GM18873 (cell line): ENCODE measurements at regions not wholly inside any gene's neighbourhood (a gene's known extent, or its start where the extent isn't known, plus 50 kb on each side); places are given as distances from the start of the nearest gene placed in this dataset.
"Not testable (repeated sequence)": the region's sequence is repeated elsewhere in the genome, so short reads cannot be mapped to it uniquely, and the experiment has no call there.

ENCODE experiments used
- ATAC-seq: cut with Tn5 transposase; IDR thresholded peaks from one replicate; pipeline ENCODE4 v1.9.1; 2021; ENCODE audit warnings: mild to moderate bottlenecking, moderate library complexity, moderate number of reproducible peaks; ENCODE audit not compliant: unreplicated experiment, low FRiP score

DNA sequence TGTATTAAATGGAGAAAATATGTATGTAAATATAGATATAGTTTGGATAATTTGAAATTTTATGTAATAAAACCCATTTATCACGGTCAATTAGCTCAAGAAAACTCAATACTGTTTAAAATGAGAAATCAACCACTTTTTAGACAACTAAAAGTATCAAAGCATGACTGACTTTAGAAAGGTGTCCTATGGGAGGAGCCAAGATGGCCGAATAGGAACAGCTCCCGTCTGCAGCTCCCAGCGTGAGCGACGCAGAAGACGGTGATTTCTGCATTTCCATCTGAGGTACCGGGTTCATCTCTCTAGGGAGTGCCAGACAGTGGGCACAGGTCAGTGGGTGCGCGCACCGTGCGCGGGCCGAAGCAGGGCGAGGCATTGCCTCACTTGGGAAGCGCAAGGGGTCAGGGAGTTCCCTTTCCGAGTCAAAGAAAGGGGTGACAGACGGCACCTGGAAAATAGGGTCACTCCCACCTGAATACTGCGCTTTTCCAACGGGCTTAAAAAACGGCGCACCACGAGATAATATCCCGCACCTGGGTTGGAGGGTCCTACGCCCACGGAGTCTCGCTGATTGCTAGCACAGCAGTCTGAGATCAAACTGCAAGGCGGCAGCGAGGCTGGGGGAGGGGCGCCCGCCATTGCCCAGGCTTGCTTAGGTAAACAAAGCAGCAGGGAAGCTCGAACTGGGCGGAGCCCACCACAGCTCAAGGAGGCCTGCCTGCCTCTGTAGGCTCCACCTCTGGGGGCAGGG lies 182.8 kb upstream of the NECTIN3 start:
- not testable (repeated sequence) for ATAC-seq

DNA sequence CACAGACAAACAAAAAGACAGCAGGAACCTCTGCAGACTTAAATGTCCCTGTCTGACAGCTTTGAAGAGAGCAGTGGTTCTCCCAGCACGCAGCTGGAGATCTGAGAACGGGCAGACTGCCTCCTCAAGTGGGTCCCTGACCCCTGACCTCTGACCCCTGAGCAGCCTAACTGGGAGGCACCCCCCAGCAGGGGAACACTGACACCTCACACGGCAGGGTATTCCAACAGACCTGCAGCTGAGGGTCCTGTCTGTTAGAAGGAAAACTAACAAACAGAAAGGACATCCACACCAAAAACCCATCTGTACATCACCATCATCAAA lies 182.3 kb upstream of the NECTIN3 start:
- not testable (repeated sequence) for ATAC-seq

DNA sequence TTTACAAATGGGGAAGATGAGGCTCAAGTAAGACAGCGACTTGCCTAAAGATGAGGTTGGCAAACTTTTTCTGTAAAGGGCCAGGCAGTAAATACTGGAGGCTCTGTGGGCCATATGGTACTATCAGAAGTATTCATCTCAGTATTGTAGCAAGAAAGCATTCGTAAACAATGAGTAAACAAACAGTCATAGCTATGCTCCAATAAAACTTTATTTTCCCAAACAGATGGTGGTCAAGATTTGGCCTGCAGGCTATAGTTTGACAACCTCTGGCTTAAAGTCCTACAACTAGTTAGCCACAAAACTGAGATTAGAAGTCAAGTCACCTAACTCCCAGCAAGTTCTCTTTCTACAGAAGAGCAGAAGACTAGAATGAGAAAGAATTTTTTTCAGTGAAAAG lies 177.0 kb upstream of the NECTIN3 start:
- no peak for ATAC-seq

DNA sequence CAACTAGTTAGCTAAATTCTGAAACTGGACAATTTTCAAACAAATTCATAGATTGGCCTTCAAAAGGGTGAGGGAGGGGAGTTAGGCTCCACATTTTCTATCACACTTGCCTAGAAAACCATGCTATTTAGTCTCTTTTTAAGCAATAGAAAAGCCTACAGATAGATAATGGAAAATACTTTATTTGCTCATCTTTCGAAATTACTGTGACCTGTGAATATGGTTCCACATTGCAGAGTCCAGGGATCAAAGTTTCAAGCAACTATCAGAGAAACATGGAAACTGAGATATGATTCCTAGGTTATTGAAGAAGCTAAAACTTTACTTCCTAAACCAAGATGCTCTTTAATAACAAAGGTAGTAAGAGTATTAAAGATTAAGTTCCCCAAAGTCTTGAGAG lies 176.6 kb upstream of the NECTIN3 start:
- ATAC-seq: no peak

DNA sequence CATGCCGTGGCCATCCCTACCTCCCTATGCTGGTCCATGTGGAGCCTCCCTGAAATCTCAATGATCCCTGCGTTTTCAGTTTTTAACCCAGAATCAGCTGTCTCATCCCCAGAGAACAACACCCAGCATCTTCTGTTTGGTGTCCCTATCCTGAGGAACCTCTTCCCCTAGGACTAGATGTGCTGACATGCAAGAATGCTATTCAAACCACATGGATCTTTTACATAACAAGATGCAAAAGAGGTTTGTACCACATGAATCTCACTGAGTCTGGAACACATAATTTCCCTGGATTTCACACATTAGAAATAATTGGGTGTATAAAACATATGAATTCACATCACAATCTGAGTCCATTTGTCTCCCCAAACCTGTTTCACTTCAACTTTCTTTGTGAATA lies 174.6 kb upstream of the NECTIN3 start:
- no peak for ATAC-seq

DNA sequence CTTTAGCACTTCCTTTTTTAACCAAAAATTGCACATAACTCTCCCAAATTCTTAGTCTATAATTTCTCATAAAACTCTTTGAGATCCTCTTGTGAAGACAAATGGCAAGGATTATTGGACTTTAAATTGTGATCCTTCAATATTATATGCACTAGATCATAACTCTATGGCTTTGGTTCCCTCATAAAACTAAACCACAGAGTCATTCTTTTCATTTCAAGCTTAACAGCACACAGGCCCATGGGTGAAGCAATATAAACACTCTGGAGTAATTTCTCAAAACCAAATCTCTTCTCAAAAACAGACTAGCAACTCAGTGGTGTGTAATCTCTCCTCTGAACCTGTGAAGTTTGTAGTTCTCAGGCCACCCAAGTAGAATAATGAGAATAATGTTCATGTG lies 171.0 kb upstream of the NECTIN3 start:
- no peak for ATAC-seq

DNA sequence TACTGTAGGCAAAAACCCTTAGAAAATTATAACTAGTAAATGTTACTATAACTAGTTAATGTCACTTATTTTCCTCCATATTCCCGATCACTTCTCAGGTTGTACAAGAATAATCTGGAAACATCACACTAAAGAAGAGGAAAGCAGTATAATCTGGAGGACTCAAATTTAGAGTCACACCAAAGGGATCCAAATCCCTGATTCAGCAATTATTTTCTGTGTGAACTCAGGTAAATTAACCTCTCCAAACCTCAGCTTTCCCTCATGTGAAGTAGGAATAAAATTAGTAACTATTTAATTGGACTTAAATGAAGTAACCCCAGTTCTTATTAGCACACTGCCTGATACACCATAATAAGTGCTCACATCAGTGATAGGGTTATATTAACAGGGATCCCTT lies 170.1 kb upstream of the NECTIN3 start:
- no peak for ATAC-seq

DNA sequence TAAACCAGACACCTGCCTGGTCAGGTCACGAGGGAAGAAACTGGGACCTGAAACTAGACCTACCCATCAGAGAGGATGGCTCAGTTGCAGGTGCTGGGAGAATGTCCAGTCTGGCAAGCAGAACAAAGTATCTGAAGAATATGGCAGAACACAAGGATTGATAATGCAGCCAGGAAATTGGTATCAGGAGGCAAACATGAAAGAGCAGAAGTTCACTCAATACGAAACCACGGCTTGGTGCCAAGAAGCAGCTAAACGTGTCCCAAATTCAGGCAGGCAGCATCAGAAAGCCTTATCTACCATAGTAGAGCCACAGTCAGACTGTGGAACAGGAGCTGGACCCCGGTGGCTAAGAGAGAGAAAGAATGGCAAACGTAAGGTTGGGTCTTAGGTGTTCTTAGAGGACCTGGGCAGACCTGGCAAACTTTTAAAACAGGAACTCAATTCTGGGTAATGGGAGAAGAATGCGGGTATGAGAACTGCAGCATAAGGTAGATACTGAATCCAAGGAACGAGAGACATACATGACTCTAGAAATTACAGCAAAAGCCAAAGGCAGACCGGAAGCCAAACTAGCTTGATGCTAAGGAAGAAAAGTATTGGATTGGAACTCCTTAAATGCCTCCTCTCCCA lies 169.0 kb upstream of the NECTIN3 start:
- no peak for ATAC-seq

DNA sequence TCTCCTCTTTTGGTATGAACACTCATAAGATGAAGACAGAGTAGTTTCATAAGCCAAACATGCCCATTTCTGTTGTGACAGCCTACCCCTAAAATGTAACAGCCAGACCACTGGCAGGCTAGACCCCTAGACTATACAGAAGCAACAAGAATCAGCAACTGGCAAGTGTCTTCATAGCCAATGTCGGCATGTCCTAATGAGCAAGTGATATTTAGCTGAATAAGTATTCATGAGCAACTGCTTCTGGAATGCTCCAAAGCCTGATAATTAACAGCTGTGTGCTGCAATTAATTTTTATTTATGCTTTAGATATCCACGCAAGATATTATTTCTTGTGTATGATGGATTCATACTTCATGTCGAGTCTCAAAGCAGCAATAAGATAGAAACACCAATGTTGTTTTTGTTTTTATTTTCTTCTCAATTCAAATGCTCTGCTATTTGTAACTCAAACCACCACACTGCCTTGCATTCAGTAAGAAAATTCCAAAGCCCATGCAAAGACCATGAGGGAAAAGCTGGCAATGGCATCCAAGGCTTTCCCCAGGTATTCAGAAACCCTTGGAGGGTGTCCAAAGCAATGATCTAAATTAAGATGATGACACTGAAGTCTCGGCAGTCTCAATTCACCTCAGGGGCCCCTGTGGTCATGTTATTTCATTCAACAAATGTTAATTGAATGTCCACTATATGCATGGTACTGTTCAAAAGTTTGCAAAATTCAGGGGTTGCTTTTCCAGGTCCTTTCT lies 167.7 kb upstream of the NECTIN3 start:
- ATAC-seq: no peak

DNA sequence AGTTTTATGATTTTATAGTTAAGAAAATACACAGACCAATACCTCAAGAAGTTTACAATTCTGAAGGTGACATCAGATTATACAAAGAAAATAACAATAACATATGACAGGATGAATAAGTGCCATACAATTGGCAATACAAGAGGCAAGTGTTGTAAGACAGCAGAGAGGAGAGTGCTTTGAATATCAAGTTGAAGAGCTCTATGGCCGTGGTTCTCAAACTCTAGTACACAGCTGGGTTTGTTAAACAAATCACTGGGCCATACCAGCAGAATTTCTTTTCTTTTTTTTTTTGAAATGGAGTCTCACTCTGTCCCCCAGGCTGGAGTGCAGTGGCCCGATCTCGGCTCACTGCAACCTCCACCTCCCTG lies 167.1 kb upstream of the NECTIN3 start:
- ATAC-seq: no peak

DNA sequence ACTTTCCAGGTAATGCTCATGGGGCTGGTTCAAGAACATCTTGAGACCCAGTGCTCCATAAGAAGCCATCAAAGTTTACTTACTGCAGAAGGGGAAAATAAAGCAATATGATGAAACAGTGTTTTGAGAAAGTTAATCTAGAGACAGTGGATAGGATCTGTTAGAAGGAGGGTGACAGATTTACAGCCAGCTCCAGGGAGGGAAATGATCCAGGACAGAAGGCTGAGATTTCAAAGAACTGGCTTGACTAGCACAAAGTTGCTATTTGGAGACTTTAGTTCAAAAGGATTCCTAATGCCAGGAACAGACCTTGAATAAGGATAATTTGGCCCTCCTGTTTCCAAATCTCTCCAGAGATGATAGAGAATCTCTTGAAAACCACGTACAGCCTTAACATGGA lies 166.5 kb upstream of the NECTIN3 start:
- ATAC-seq: no peak

DNA sequence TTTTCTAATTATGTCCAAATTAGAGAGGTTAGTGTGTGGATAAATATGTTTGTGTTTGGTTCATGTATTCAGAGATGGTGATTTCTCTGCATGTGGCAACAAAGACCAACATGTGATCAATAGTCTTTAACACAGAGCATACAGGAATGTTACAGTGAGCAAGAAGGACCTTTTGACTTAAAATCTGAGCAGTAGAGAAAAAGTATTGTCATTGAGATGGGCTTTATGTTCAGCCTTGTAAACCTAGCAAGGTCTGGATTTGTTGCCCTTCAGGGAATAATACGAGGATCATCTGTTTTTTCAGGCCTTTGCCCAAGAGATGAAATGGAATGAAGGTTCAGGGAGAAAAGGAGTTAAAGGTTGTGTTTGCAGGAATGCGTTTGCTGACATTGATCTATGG lies 161.8 kb upstream of the NECTIN3 start:
- ATAC-seq: no peak

DNA sequence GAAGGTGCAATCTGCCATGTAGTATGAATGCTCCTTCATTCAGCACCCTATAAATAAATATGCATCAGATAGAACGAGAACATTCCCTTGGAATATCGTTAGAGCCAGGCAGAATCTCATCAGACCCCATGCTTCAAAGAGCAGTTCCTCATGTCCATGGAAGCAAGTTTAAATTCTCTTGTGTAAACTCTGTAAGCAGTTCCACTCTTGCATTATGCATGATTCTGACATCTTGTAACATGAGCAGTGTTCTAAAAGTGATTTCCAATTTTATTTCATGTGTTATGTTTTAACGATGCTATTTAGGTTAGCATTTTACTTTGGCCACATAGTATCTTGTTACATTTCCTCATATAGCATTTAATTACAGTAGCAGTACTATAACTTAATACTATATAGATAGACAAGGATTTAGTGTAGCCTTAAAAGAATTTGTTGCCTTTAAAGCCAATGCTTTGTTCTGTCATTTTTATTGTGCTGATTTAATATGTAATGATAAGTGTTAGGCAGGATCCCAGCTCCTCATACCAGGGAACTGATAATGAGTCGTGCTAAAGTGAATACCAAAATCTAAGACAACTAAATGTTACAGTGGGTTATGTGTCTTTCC lies 161.2 kb upstream of the NECTIN3 start:
- no peak for ATAC-seq

DNA sequence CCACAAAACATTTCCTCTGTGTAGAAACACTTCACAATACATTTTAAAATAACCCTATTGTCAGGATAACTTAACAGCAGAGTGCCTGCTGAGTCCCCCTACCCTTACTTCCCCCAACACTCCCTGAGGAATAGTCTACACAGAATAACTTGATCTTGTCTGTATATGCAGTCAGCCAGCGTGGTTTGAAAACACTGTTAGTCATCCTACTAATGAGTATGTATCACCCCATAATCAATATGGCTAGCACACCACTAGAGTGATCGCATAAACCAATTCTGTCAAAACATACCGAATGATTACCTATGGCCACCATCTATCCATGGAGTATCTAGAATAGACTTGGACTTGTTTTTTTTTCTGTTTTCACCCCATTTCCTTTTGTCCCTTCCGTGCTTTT lies 152.7 kb upstream of the NECTIN3 start:
- no peak for ATAC-seq

DNA sequence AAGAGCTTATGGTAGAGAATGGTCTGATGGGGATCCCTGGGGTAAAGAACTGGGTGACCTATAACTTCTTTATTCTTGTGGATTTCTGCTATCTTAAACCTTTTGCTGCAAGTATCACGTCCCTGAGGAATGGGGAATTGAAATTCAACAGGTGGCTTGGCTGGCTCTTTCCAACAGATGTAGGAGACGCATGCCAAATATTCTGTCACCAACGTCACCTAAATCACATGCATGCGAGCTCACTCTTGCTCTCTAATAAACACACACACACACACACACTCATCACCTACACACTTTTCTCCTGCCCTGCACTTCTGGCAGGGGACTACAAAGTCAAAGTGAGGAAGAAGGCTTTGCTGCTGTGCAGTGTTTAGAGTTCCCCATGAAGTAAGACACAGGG lies 145.8 kb upstream of the NECTIN3 start:
- no peak for ATAC-seq

DNA sequence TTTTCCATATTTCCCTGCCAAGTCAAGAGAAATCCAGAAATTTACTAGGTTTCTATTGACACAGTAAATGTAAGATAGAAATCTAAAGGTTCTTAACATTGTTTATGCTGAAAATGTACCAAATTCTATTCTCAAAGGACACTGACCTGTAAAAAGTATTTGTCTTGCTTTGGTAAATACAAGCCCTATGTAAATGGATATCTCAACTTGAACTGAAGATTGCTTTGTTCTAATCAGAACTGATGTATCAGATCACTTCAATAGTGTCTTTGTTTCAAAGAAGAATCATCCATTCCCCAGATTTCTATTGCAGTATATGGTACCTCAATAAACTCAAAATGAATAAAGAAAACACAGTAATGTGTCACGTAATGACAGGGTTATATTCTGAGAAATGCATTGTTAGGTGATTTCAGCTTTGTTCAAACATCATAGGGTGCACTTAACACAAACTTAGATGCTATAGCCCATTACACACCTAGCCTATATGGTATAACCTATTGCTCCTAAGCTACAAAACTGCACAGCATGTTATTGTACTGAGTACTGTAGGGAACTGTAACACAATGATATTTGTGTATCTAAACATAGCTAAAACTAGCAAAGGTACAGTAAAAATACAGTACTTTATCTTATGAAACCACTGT lies 143.5 kb upstream of the NECTIN3 start:
- ATAC-seq: no peak

DNA sequence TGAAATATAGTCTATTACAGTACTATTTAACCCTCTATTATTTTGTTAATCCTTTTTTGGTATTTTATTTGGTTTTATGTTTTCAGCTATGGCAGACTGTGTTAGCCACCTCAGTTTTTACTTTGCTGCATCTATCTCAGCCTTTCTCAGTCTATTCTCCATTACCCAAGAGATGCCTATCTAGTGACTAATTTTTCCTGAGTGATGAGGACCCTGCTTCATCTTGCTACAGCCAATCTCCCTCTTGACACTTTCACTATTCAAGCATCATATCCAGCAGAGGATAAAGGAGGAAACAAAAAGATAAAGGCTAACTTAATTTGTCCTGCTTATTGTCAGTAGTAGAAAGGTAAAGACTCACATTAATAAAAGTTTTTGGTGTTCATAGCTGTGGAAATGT lies 141.8 kb upstream of the NECTIN3 start:
- no peak for ATAC-seq

DNA sequence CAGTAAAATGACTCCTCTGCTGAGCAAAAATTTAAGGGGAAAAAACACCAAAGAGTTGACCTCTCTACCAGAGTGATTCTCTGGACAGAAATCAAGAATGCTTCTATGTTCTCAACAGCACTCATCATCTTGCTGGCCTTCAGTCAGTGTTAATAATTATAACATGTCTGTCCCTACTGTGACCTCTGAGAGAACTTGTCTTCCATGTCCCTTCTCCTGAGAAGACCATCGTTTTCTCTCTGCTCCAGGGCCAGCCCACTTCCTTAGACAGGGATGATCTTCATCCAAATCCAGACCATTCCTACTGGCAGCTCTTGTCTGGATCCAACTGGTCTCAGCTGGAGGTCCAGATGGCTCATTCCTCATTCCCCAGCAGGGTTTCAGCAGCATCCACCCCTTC lies 139.0 kb upstream of the NECTIN3 start:
- no peak for ATAC-seq

DNA sequence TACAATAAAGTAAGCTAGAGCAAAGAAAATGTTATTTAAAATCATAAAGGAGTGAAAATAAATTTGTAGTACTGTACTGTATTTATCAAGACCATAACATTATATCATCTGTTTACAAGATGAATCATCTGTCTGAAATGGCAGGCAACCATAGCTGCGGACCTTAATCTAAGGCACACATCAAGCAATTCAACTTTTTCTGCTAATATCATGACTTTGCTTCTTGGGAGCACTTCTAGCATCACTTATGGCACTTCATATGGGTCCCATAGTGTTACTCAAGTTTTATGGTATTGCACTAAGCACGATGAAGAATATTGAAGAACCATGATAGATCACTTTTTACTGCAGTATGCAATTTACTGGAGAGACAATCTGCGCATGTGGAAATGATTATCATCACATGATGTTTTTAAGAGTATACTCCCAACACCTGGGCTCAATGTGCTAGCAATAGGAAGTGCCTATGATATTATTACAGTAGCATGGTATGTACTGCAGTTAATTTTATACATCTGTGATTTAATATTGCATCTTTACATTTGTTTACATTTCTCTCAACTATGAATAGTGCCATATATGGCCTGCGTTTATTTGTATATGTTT lies 137.7 kb upstream of the NECTIN3 start:
- no peak for ATAC-seq

DNA sequence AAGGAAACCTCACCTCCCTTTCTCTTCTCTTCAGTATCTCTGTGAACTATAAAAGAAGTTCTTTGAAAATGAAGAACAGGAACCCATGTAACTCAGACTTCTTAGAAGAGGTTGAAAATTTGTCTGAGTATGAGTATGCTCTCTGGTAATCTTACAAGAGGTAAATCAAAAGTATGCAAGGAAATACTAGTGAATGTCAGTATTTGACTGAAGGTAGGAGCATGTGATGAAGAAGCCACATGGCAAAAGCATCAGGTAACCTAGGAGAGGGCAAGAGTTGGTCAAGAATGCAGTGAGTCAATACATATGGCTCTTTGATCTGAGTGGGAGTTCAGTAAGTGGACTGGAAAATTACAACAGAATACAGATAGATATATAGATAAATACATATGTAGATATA lies 133.0 kb upstream of the NECTIN3 start:
- no peak for ATAC-seq

DNA sequence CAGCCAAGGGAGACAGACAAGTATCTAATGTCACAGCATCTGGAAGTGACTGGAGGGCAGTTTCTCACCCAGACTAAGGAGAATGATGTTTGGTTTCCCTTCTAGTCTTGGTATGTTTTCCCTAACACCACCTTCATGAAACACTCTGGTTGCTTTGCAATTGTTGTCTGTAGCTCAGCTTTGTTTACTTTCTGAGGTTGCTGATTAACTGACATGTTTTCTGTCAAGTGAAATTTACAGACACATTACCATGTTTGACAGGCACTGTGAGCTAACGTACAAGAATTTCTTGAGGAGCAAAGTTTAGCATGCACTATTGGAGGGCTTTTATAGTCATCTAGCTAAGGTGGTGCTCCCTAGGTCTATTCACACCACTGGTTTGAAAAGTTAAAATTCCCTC lies 131.6 kb upstream of the NECTIN3 start:
- ATAC-seq: no peak
